ENCODE measurements at regions not wholly inside any gene's neighbourhood (a gene's known extent, or its start where the extent isn't known, plus 50 kb on each side); places are given as distances from the start of the nearest gene placed in this dataset.

DNA sequence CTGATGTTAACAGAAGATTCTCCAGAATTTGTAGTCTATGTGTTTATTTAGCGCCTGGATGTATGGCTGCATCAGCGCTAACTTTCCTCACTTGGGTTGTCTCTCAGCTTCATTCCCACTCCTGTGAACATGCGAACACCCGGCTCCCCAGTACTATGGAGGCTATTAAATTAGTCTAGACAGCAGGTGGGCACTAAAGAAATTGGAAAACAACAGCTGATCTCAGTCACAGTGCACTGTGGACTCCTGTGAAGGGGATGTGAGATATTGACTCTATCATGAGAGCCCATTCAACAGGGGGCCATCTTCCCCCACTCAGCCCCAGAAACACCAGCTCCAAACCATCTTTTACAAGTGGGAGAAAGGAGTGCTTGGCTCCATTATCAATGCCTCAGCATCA, 471.0 kb downstream of the KDM4C start:
- ATAC-seq = no peak
- H3K27ac ChIP-seq (ENCODE audit: extremely low read length, insufficient read depth, low read length) = no peak overlapping the region
- ChIA-PET CTCF (ENCODE audit: low intra/inter-chr PET ratio, low total read pairs) (no interaction called here), POLR2A (no interaction called here)
- H4K20me1 ChIP-seq (ENCODE audit: insufficient read depth, low read length) = no peaks in the 10 kb centered on the region
- H3K4me1 ChIP-seq (ENCODE audit: insufficient read depth, low read length) = no peaks in the 10 kb centered on the region
- no peaks in the 10 kb centered on the region for H3K9me3 ChIP-seq (ENCODE audit: low read length)
- peaks cover 4 to 21% of the 10 kb centered on the region in 2 experiments; a peak in 3 of 5 replicates for H3K27me3 ChIP-seq (ENCODE audit: control insufficient read depth in 1 of 2, insufficient read depth in 2 of 2, low read length in 2 of 2)
- in situ Hi-C loops (cut with HindIII; ENCODE audit: extremely low pct_ligation_motif_present, low pct_unique_long_range_greater_than_20kb) (no loop called here), intact Hi-C loops (cut with micrococcal nuclease; ENCODE audit: unreplicated experiment) (no loop called here)
- H3K36me3 ChIP-seq (replicated peaks in 1 of 2; ENCODE audit: control insufficient read depth in 1 of 2, insufficient read depth in 2 of 2, low read length in 2 of 2) = no peaks in the 10 kb centered on the region
- H3K4me2 ChIP-seq (ENCODE audit: low read depth, low read length) = no peak overlapping the region
- FAIRE-seq = no peak
- H3K9ac ChIP-seq (ENCODE audit: insufficient read depth, low read depth, low read length) = no peak overlapping the region
- H3K79me2 ChIP-seq (ENCODE audit: insufficient read depth, low read length) = no peaks in the 10 kb centered on the region
- no TSS peak for BruUV-seq (replicated peaks)
- TF ChIP-seq, protein P1, sequence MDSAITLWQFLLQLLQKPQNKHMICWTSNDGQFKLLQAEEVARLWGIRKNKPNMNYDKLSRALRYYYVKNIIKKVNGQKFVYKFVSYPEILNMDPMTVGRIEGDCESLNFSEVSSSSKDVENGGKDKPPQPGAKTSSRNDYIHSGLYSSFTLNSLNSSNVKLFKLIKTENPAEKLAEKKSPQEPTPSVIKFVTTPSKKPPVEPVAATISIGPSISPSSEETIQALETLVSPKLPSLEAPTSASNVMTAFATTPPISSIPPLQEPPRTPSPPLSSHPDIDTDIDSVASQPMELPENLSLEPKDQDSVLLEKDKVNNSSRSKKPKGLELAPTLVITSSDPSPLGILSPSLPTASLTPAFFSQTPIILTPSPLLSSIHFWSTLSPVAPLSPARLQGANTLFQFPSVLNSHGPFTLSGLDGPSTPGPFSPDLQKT (CRISPR knock-in tag; IDR thresholded peaks at IDR 0.05; ENCODE audit: borderline replicate concordance) = no peak
- TF ChIP-seq ELF1 (CRISPR knock-in tag; IDR thresholded peaks at IDR 0.05) (no peak), WIZ (CRISPR knock-in tag; IDR thresholded peaks at IDR 0.05) (no peak), TBX3 (IDR thresholded peaks at IDR 0.05; ENCODE audit: borderline replicate concordance) (no peak), ZNF556 (CRISPR knock-in tag; IDR thresholded peaks at IDR 0.05; ENCODE audit: borderline replicate concordance) (no peak), ZNF563 (CRISPR knock-in tag; IDR thresholded peaks at IDR 0.05) (no peak), SUZ12 (IDR thresholded peaks at IDR 0.05; ENCODE audit: low read depth, low read length) (no peak), SKI (IDR thresholded peaks at IDR 0.05; ENCODE audit: partially characterized antibody) (no peak), NFIC (IDR thresholded peaks at IDR 0.05; ENCODE audit: low read length) (no peak), FOXC1 (CRISPR knock-in tag; IDR thresholded peaks at IDR 0.05; ENCODE audit: borderline replicate concordance) (no peak), ZSCAN30 (CRISPR knock-in tag; IDR thresholded peaks at IDR 0.05) (no peak), EZH2 (conservative IDR thresholded peaks at IDR 0.05; ENCODE audit: low read depth, low read length) (no peak), ZNF230 (CRISPR knock-in tag; IDR thresholded peaks at IDR 0.05) (no peak)
- TF ChIP-seq, protein P2, sequence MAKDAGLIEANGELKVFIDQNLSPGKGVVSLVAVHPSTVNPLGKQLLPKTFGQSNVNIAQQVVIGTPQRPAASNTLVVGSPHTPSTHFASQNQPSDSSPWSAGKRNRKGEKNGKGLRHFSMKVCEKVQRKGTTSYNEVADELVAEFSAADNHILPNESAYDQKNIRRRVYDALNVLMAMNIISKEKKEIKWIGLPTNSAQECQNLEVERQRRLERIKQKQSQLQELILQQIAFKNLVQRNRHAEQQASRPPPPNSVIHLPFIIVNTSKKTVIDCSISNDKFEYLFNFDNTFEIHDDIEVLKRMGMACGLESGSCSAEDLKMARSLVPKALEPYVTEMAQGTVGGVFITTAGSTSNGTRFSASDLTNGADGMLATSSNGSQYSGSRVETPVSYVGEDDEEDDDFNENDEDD (CRISPR knock-in tag; IDR thresholded peaks at IDR 0.05; ENCODE audit: borderline replicate concordance) = no peak
- TF ChIP-seq, protein P3, sequence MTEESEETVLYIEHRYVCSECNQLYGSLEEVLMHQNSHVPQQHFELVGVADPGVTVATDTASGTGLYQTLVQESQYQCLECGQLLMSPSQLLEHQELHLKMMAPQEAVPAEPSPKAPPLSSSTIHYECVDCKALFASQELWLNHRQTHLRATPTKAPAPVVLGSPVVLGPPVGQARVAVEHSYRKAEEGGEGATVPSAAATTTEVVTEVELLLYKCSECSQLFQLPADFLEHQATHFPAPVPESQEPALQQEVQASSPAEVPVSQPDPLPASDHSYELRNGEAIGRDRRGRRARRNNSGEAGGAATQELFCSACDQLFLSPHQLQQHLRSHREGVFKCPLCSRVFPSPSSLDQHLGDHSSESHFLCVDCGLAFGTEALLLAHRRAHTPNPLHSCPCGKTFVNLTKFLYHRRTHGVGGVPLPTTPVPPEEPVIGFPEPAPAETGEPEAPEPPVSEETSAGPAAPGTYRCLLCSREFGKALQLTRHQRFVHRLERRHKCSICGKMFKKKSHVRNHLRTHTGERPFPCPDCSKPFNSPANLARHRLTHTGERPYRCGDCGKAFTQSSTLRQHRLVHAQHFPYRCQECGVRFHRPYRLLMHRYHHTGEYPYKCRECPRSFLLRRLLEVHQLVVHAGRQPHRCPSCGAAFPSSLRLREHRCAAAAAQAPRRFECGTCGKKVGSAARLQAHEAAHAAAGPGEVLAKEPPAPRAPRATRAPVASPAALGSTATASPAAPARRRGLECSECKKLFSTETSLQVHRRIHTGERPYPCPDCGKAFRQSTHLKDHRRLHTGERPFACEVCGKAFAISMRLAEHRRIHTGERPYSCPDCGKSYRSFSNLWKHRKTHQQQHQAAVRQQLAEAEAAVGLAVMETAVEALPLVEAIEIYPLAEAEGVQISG (CRISPR knock-in tag; IDR thresholded peaks at IDR 0.05) = no peak
- TF ChIP-seq, protein P4, sequence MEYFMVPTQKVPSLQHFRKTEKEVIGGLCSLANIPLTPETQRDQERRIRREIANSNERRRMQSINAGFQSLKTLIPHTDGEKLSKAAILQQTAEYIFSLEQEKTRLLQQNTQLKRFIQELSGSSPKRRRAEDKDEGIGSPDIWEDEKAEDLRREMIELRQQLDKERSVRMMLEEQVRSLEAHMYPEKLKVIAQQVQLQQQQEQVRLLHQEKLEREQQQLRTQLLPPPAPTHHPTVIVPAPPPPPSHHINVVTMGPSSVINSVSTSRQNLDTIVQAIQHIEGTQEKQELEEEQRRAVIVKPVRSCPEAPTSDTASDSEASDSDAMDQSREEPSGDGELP (IDR thresholded peaks at IDR 0.05; ENCODE audit: borderline replicate concordance, low read depth) = no peak
- TF ChIP-seq, protein P5, sequence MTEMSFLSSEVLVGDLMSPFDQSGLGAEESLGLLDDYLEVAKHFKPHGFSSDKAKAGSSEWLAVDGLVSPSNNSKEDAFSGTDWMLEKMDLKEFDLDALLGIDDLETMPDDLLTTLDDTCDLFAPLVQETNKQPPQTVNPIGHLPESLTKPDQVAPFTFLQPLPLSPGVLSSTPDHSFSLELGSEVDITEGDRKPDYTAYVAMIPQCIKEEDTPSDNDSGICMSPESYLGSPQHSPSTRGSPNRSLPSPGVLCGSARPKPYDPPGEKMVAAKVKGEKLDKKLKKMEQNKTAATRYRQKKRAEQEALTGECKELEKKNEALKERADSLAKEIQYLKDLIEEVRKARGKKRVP (CRISPR knock-in tag; IDR thresholded peaks at IDR 0.05) = no peak
- TF ChIP-seq, protein P6, sequence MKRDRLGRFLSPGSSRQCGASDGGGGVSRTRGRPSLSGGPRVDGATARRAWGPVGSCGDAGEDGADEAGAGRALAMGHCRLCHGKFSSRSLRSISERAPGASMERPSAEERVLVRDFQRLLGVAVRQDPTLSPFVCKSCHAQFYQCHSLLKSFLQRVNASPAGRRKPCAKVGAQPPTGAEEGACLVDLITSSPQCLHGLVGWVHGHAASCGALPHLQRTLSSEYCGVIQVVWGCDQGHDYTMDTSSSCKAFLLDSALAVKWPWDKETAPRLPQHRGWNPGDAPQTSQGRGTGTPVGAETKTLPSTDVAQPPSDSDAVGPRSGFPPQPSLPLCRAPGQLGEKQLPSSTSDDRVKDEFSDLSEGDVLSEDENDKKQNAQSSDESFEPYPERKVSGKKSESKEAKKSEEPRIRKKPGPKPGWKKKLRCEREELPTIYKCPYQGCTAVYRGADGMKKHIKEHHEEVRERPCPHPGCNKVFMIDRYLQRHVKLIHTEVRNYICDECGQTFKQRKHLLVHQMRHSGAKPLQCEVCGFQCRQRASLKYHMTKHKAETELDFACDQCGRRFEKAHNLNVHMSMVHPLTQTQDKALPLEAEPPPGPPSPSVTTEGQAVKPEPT (CRISPR knock-in tag; IDR thresholded peaks at IDR 0.05; ENCODE audit: low read depth) = no peak
- H3K4me3 ChIP-seq (replicated peaks in 1 of 3; ENCODE audit: insufficient read depth in 1 of 3, low read depth in 2 of 3, low read length in 3 of 3) = no peak overlapping the region
- H2AFZ ChIP-seq (ENCODE audit: low read length) = no peak overlapping the region
- no peak for DNase-seq (ENCODE audit: low spot score)
- WGBS (ENCODE audit: low lambda C conversion rate) = 50% methylated on average over 4 of the region's 4 CpGs

All from HepG2 (cell line).